Brain microvascular endothelial cell (primary cell): ENCODE measurements at regions not wholly inside any gene's neighbourhood (a gene's known extent, or its start where the extent isn't known, plus 50 kb on each side); places are given as distances from the start of the nearest gene placed in this dataset.

Experiments used
- DNase-seq: peaks from one replicate; pipeline ENCODE4 v3.0.0-alpha.2; 2020
- H3K27ac ChIP-seq: fragments of 250-450 bp; sonication (Bioruptor Pico); 2 replicates; pipeline ENCODE4 v1.5.1; 2020; ENCODE audit warnings: mild to moderate bottlenecking, moderate library complexity
- H3K27me3 ChIP-seq: fragments of 250-450 bp; sonication (Bioruptor Pico); replicated peaks from 2 replicates; pipeline ENCODE4 v1.5.1; 2020; ENCODE audit warnings: mild to moderate bottlenecking
- H3K36me3 ChIP-seq: fragments of 250-450 bp; sonication (Bioruptor Pico); replicated peaks from 2 replicates; pipeline ENCODE4 v1.5.1; 2020; ENCODE audit warnings: mild to moderate bottlenecking
- H3K4me3 ChIP-seq: 2 replicates; pipeline ENCODE4 v1.5.1; 2011; ENCODE audit warnings: low read depth, mild to moderate bottlenecking, control low read depth, low read length, moderate library complexity
- CTCF ChIP-seq: IDR thresholded peaks from 2 replicates; pipeline ENCODE4 v1.5.1; 2011; ENCODE audit warnings: low read depth, mild to moderate bottlenecking, moderate library complexity, low read length, control low read depth, inconsistent platforms; ENCODE audit errors: missing control alignments
- in situ Hi-C: cut with HindIII; loops from 2 replicates; pipeline ENCODE4 v1.10.0; 2017; ENCODE audit warnings: low sequenced_read_pairs, low pct_ligation_motif_present

GRCh38 chr2:19219060-19219459 is 139.4 kb downstream of the OSR1 start:
- DNase-seq, result no peak
- no peak for TF ChIP-seq CTCF
- no peaks in the 10 kb centered on the region for H3K36me3 ChIP-seq
- no peaks in the 10 kb centered on the region for H3K27me3 ChIP-seq
- in situ Hi-C loops, result no loop called here
- no peak overlapping the region for H3K4me3 ChIP-seq
- no peak overlapping the region for H3K27ac ChIP-seq

GRCh38 chr2:19218166-19218565 is 140.3 kb downstream of the OSR1 start:
- in situ Hi-C loops, result no loop called here
- Histone ChIP-seq H3K27me3 (no peaks in the 10 kb centered on the region), H3K36me3 (no peaks in the 10 kb centered on the region), H3K27ac (no peak overlapping the region), H3K4me3 (no peak overlapping the region)
- no peak for TF ChIP-seq CTCF
- no peak for DNase-seq

- H3K4me3 ChIP-seq, result no peak overlapping the region
- no peak for TF ChIP-seq CTCF
- in situ Hi-C loops, result no loop called here
- H3K27ac ChIP-seq, result no peak overlapping the region
- H3K36me3 ChIP-seq, result no peaks in the 10 kb centered on the region
- DNase-seq, result no peak
- no peaks in the 10 kb centered on the region for H3K27me3 ChIP-seq
Observed at GRCh38 chr2:19216676-19217602, 141.5 kb downstream of the OSR1 start.

- no peak overlapping the region for H3K27ac ChIP-seq
- H3K27me3 ChIP-seq, result no peaks in the 10 kb centered on the region
- TF ChIP-seq CTCF, result no peak
- H3K4me3 ChIP-seq, result no peak overlapping the region
- in situ Hi-C loops, result no loop called here
- no peaks in the 10 kb centered on the region for H3K36me3 ChIP-seq
- DNase-seq, result no peak
Observed at GRCh38 chr2:19216238-19216637, 142.2 kb downstream of the OSR1 start.

- no peak for DNase-seq
- in situ Hi-C loops, result no loop called here
- Histone ChIP-seq H3K4me3 (no peak overlapping the region), H3K27ac (no peak overlapping the region), H3K36me3 (no peaks in the 10 kb centered on the region), H3K27me3 (no peaks in the 10 kb centered on the region)
- TF ChIP-seq CTCF, result no peak
Observed at GRCh38 chr2:19214682-19215391, 143.6 kb downstream of the OSR1 start.
